HEK293 (cell line): ENCODE measurements at regions not wholly inside any gene's neighbourhood (a gene's known extent, or its start where the extent isn't known, plus 50 kb on each side); places are given as distances from the start of the nearest gene placed in this dataset.

Source experiments
- CTCF ChIA-PET: fragments of 350-600 bp; formaldehyde crosslinking; extraction: SDS; loops from one replicate; lab custom pipeline; 2021; ENCODE audit warnings: antibody characterized with exemption; lab: Yijun Ruan, JAX
- POLR2A ChIA-PET: fragments of 300-600 bp; formaldehyde crosslinking; extraction: SDS; loops from one replicate; lab custom pipeline; 2020; ENCODE audit warnings: antibody characterized with exemption, inconsistent platforms; lab: Yijun Ruan, JAX
- H3K27ac ChIP-seq: fragments of 200-500 bp; sonication (Bioruptor generic); 2 replicates; pipeline ENCODE4 v1.5.1; 2014; ENCODE audit warnings: low read depth, low read length, control low read depth, inconsistent platforms; ENCODE audit errors: extremely low read depth
- H3K36me3 ChIP-seq, 2 experiments: fragments of 200-500 bp in 1 of 2; sonication (Bioruptor generic) in 1 of 2; 1 replicate in 1 of 2; 2 replicates in 1 of 2; pipeline ENCODE4 v1.5.1; 2014 to 2017; ENCODE audit warnings: inconsistent platforms in 2 of 2, low read length in 2 of 2; ENCODE audit not compliant: control insufficient read depth in 2 of 2, insufficient read depth in 1 of 2
- H3K4me1 ChIP-seq: fragments of 200-500 bp; sonication (Bioruptor generic); 2 replicates; pipeline ENCODE4 v1.5.1; 2014; ENCODE audit warnings: mild to moderate bottlenecking, low read length, inconsistent platforms; ENCODE audit not compliant: control insufficient read depth, insufficient read depth
- H3K4me3 ChIP-seq: 2 replicates; pipeline ENCODE4 v1.5.1; 2011; ENCODE audit warnings: low read depth, mild to moderate bottlenecking, control low read depth, low read length, moderate library complexity
- H3K9me3 ChIP-seq: fragments of 200-500 bp; sonication (Bioruptor generic); 2 replicates; pipeline ENCODE4 v1.5.1; 2014; ENCODE audit warnings: low read depth, low read length, inconsistent platforms; ENCODE audit not compliant: control insufficient read depth, insufficient read depth
- AEBP2 ChIP-seq: fragments of 450-650 bp; formaldehyde crosslinking; IDR thresholded peaks from 2 replicates; pipeline ENCODE4 v1.5.1; 2016; ENCODE audit warnings: missing biosample characterization, missing genetic modification characterization, borderline replicate concordance
- BCL11B ChIP-seq: fragments of 450-650 bp; formaldehyde crosslinking; IDR thresholded peaks from 2 replicates; pipeline ENCODE4 v1.5.1; 2016; ENCODE audit warnings: low read depth, missing biosample characterization, missing genetic modification characterization
- GLI2 ChIP-seq: fragments of 450-650 bp; formaldehyde crosslinking; IDR thresholded peaks from 2 replicates; pipeline ENCODE4; 2017; ENCODE audit warnings: missing biosample characterization, missing genetic modification characterization, low read depth, borderline replicate concordance
- GLI4 ChIP-seq: fragments of 450-650 bp; formaldehyde crosslinking; IDR thresholded peaks from 2 replicates; pipeline ENCODE4 v1.5.1; 2016; ENCODE audit warnings: missing biosample characterization, missing genetic modification characterization
- MZF1 ChIP-seq: fragments of 450-650 bp; formaldehyde crosslinking; IDR thresholded peaks from 2 replicates; pipeline ENCODE4 v1.5.1; 2017; ENCODE audit warnings: missing biosample characterization, missing genetic modification characterization, borderline replicate concordance
- ZBTB17 ChIP-seq: fragments of 450-650 bp; formaldehyde crosslinking; IDR thresholded peaks from 2 replicates; pipeline ENCODE4 v1.5.1; 2016; ENCODE audit warnings: missing biosample characterization, missing genetic modification characterization
- ZBTB44 ChIP-seq: fragments of 450-650 bp; IDR thresholded peaks from 2 replicates; pipeline ENCODE4 v1.5.1; 2018; ENCODE audit warnings: missing biosample characterization, mild to moderate bottlenecking, missing genetic modification characterization
- ZEB2 ChIP-seq: fragments of 450-650 bp; formaldehyde crosslinking; IDR thresholded peaks from 2 replicates; pipeline ENCODE4 v1.5.1; 2016; ENCODE audit warnings: missing biosample characterization, missing genetic modification characterization
- ZFHX2 ChIP-seq: fragments of 450-650 bp; formaldehyde crosslinking; conservative IDR thresholded peaks from 2 replicates; pipeline ENCODE4 v1.5.1; 2016; ENCODE audit warnings: missing biosample characterization, missing genetic modification characterization
- ZNF138 ChIP-seq: fragments of 450-650 bp; formaldehyde crosslinking; IDR thresholded peaks from 2 replicates; pipeline ENCODE4 v1.5.1; 2016; ENCODE audit warnings: missing biosample characterization, missing genetic modification characterization, borderline replicate concordance
- ZNF174 ChIP-seq: fragments of 450-650 bp; formaldehyde crosslinking; IDR thresholded peaks from 2 replicates; pipeline ENCODE4 v1.5.0; 2017; ENCODE audit warnings: missing biosample characterization, mild to moderate bottlenecking, missing genetic modification characterization
- ZNF221 ChIP-seq: fragments of 450-650 bp; formaldehyde crosslinking; IDR thresholded peaks from 2 replicates; pipeline ENCODE4 v1.5.1; 2017; ENCODE audit warnings: missing biosample characterization, missing genetic modification characterization, borderline replicate concordance
- ZNF23 ChIP-seq: fragments of 450-650 bp; formaldehyde crosslinking; IDR thresholded peaks from 2 replicates; pipeline ENCODE4 v1.5.1; 2016; ENCODE audit warnings: missing biosample characterization, missing genetic modification characterization, borderline replicate concordance
- ZNF274 ChIP-seq, 2 experiments: fragments of 200-500 bp in 1 of 2; fragments of 450-650 bp in 1 of 2; sonication (Bioruptor generic) in 1 of 2; formaldehyde crosslinking in 1 of 2; IDR thresholded peaks; 2 replicates each; pipeline versions ENCODE4 v1.5.1 to v1.6.1; 2014 to 2016; ENCODE audit warnings: borderline replicate concordance in 1 of 2, inconsistent platforms in 1 of 2, low read length in 1 of 2, missing biosample characterization in 1 of 2, missing genetic modification characterization in 1 of 2
- ZNF416 ChIP-seq: fragments of 450-650 bp; formaldehyde crosslinking; IDR thresholded peaks from 2 replicates; pipeline ENCODE4 v1.5.1; 2016; ENCODE audit warnings: missing biosample characterization, missing genetic modification characterization
- ZNF510 ChIP-seq: fragments of 450-650 bp; formaldehyde crosslinking; IDR thresholded peaks from 2 replicates; pipeline ENCODE4 v1.5.1; 2018; ENCODE audit warnings: mild to moderate bottlenecking, missing genetic modification characterization, missing biosample characterization; ENCODE audit not compliant: insufficient replicate concordance
- ZNF513 ChIP-seq: fragments of 450-650 bp; IDR thresholded peaks from 2 replicates; pipeline ENCODE4 v1.5.1; 2018; ENCODE audit warnings: missing biosample characterization, missing genetic modification characterization
- ZNF600 ChIP-seq: fragments of 450-650 bp; formaldehyde crosslinking; IDR thresholded peaks from 2 replicates; pipeline ENCODE4 v1.5.1; 2016; ENCODE audit warnings: missing biosample characterization, missing genetic modification characterization
- ZNF660 ChIP-seq: fragments of 450-650 bp; IDR thresholded peaks from 2 replicates; pipeline ENCODE4 v1.5.1; 2018; ENCODE audit warnings: missing biosample characterization, mild to moderate bottlenecking, missing genetic modification characterization
- ZNF768 ChIP-seq: fragments of 450-650 bp; formaldehyde crosslinking; IDR thresholded peaks from 2 replicates; pipeline ENCODE4 v1.5.1; 2018; ENCODE audit warnings: missing biosample characterization, mild to moderate bottlenecking, missing genetic modification characterization
- ZNF777 ChIP-seq: fragments of 450-650 bp; formaldehyde crosslinking; IDR thresholded peaks from 2 replicates; pipeline ENCODE4 v1.5.1; 2017; ENCODE audit warnings: missing biosample characterization, missing genetic modification characterization, borderline replicate concordance
- ZNF830 ChIP-seq: fragments of 450-650 bp; IDR thresholded peaks from 2 replicates; pipeline ENCODE4 v1.5.0; 2018; ENCODE audit warnings: missing biosample characterization, missing genetic modification characterization, low read depth, mild to moderate bottlenecking, moderate library complexity
- ZSCAN4 ChIP-seq: fragments of 450-650 bp; formaldehyde crosslinking; IDR thresholded peaks from 2 replicates; pipeline ENCODE4 v1.5.1; 2017; ENCODE audit warnings: missing biosample characterization, missing genetic modification characterization
- ZXDB ChIP-seq: fragments of 450-650 bp; formaldehyde crosslinking; IDR thresholded peaks from 2 replicates; pipeline ENCODE4 v1.5.1; 2016; ENCODE audit warnings: missing biosample characterization, missing genetic modification characterization

- Histone ChIP-seq H3K4me3 (no peak overlapping the region), H3K27ac (no peak overlapping the region), H3K9me3 (no peaks in the 10 kb centered on the region), H3K36me3 (no peaks in the 10 kb centered on the region), H3K4me1 (no peaks in the 10 kb centered on the region)
- ChIA-PET POLR2A (interaction anchor here (1.2 kb wide), 1 partner anchor 16 kb away, joined by 3 read pairs; no protein-coding TSS in a partner anchor), CTCF (no interaction called here)
- TF ChIP-seq ZNF510 = no peak
- no peak for TF ChIP-seq BCL11B (tag by site-specific recombination)
- no peak for TF ChIP-seq ZXDB (tag by site-specific recombination)
- no peak for TF ChIP-seq ZBTB17 (tag by site-specific recombination)
- TF ChIP-seq ZNF274 (IDR thresholded peaks at IDR 0.05; ENCODE audit: low read length) = no peak
- TF ChIP-seq ZNF274 (tag by site-specific recombination; IDR thresholded peaks at IDR 0.05; ENCODE audit: borderline replicate concordance) = no peak
- no peak for TF ChIP-seq MZF1 (tag by site-specific recombination)
- TF ChIP-seq AEBP2 = no peak
Measured at GRCh38 chr6:163761481-163761880, 347.0 kb downstream of the QKI start.

DNA sequence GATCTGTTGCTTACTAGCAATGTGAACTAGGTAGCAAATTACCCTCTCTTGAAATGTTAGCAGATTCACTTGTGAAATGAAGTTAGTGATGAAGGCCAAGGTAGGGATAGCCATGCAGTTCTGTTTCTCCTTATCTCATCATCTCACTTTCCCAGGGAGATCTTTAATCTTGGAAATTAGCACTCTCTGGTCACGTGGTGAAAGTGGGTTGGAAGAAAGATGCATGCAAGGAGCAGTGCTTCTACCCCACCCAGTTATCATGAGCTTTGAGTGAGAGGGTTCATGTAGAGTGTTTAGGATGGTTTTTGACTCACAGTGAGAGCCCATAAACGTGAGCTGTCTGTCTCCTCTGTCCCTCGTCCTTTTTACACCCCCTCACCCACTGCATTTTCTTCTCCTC lies 346.3 kb downstream of the QKI start:
- Histone ChIP-seq H3K4me1 (no peaks in the 10 kb centered on the region), H3K4me3 (no peak overlapping the region), H3K36me3 (no peaks in the 10 kb centered on the region), H3K9me3 (no peaks in the 10 kb centered on the region), H3K27ac (no peak overlapping the region)
- ChIA-PET CTCF (no interaction called here), POLR2A (no interaction called here)
- TF ChIP-seq ZNF513 (tag by site-specific recombination) (no peak), ZNF138 (tag by site-specific recombination) (no peak), ZNF416 (no peak), ZNF768 (no peak)

DNA sequence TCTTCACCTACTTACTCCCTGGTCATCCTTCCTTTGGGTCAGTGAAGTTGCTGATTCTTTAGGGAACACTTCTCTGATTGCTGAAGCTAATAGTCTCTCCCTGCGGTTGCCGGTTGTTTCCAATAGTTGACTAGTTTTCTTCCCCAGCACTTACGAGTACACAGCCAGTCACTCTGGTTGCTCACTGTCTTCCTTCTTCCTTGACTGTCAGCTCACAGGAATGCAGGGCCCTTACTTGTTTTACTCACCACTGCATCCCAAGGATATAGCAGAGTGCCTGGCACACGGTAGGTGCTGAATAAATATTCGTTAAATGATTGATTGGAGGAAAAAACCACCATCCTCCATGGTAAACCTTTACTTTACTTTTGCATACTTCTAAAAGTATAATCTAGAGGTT lies 345.0 kb downstream of the QKI start:
- ChIA-PET CTCF (interaction anchor here (0.7 kb wide), 2 partner anchors 14 to 1672 kb away, joined by 3 read pairs; no protein-coding TSS in a partner anchor), POLR2A (interaction anchor here (0.6 kb wide), 1 partner anchor 1527 kb away, joined by 3 read pairs; no protein-coding TSS in a partner anchor)
- Histone ChIP-seq H3K9me3 (no peaks in the 10 kb centered on the region), H3K4me1 (no peaks in the 10 kb centered on the region), H3K27ac (no peak overlapping the region), H3K36me3 (no peaks in the 10 kb centered on the region), H3K4me3 (no peak overlapping the region)
- TF ChIP-seq ZNF660 (tag by site-specific recombination) (no peak), ZNF23 (tag by site-specific recombination) (no peak), GLI2 (tag by site-specific recombination) (no peak)

DNA sequence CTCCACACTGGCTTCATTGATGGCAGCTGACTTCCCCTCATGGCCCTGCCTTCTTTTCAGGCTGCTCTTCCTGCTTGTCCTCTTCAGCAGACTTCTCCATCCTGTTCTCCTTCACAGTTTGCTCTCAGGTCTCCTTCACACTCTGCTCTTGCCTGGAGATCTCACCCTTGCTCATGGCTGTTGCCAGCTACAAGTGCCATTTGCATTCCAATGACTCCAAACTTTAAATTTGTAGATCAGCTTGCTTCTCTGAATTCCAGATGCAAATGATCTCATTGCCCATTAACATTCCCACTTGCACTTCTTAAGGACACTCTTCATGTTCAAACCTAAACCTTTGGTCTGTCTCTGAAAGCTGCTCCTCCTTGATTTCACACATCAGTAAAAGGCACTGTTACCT lies 343.0 kb downstream of the QKI start:
- ChIA-PET CTCF (no interaction called here), POLR2A (no interaction called here)
- Histone ChIP-seq H3K4me3 (no peak overlapping the region), H3K36me3 (no peaks in the 10 kb centered on the region), H3K9me3 (no peaks in the 10 kb centered on the region), H3K4me1 (no peaks in the 10 kb centered on the region), H3K27ac (no peak overlapping the region)
- TF ChIP-seq ZEB2 (tag by site-specific recombination) = no peak
- TF ChIP-seq ZNF830 = no peak
- no peak for TF ChIP-seq ZNF174 (tag by site-specific recombination)
- TF ChIP-seq GLI4 (tag by site-specific recombination) = no peak
- no peak for TF ChIP-seq ZNF600 (tag by site-specific recombination)
- TF ChIP-seq ZNF221 (tag by site-specific recombination) = no peak
- TF ChIP-seq ZBTB44 = no peak
- no peak for TF ChIP-seq ZFHX2 (tag by site-specific recombination)
- TF ChIP-seq ZSCAN4 = no peak
- TF ChIP-seq ZNF777 (tag by site-specific recombination) = no peak
